H1 (cell line): ENCODE measurements at regions not wholly inside any gene's neighbourhood (a gene's known extent, or its start where the extent isn't known, plus 50 kb on each side); places are given as distances from the start of the nearest gene placed in this dataset.

Source experiments
- ATF3 ChIP-seq: IDR thresholded peaks from 2 replicates; pipeline ENCODE4 v1.6.1; 2011; ENCODE audit warnings: low read depth, mild to moderate bottlenecking, low read length; ENCODE audit not compliant: insufficient read depth
- BACH1 ChIP-seq: IDR thresholded peaks from 2 replicates; pipeline ENCODE4 v1.6.1; 2012; ENCODE audit warnings: low read length, improper control_type of control experiment
- BRCA1 ChIP-seq: IDR thresholded peaks from 2 replicates; pipeline ENCODE4 v1.6.1; 2012; ENCODE audit warnings: low read depth, low read length, improper control_type of control experiment
- CBX8 ChIP-seq: fragments of 300-800, 300-1000 bp; sonication (generic); IDR thresholded peaks from 2 replicates; pipeline ENCODE4 v1.7.1; 2016; ENCODE audit warnings: low read depth, low read length, borderline replicate concordance
- EZH2 ChIP-seq: fragments of 200-600 bp; sonication (generic); IDR thresholded peaks from 2 replicates; pipeline ENCODE4 v1.7.1; 2012; ENCODE audit warnings: low read depth, mild to moderate bottlenecking, moderate library complexity, low read length, inconsistent platforms; ENCODE audit not compliant: severe bottlenecking
- GABPA ChIP-seq: IDR thresholded peaks from 2 replicates; pipeline ENCODE4 v1.6.1; 2011; ENCODE audit warnings: mild to moderate bottlenecking, low read length, moderate library complexity, borderline replicate concordance; ENCODE audit not compliant: insufficient read depth
- KDM5A ChIP-seq: fragments of 200-600 bp; IDR thresholded peaks from 2 replicates; pipeline ENCODE4 v1.7.1; 2012; ENCODE audit warnings: mild to moderate bottlenecking, low read length, inconsistent platforms, mixed read lengths
- RAD21 ChIP-seq, 2 experiments: IDR thresholded peaks in 1 of 2; conservative IDR thresholded peaks in 1 of 2; 2 replicates each; pipeline ENCODE4 v1.6.1; 2011; ENCODE audit warnings: low read depth in 2 of 2, low read length in 2 of 2, improper control_type of control experiment in 1 of 2, inconsistent platforms in 1 of 2, mild to moderate bottlenecking in 1 of 2, moderate library complexity in 1 of 2
- SP4 ChIP-seq: IDR thresholded peaks from 2 replicates; pipeline ENCODE4 v1.6.1; 2012; ENCODE audit warnings: low read length, inconsistent platforms
- TF ChIP-seq, protein P1 (sequence below): fragments of 300-600 bp; sonication (generic); IDR thresholded peaks from 2 replicates; pipeline ENCODE4 v1.7.1; 2012; ENCODE audit warnings: low read length, moderate library complexity, mild to moderate bottlenecking, inconsistent platforms; ENCODE audit not compliant: insufficient replicate concordance

- TF ChIP-seq, protein P1, sequence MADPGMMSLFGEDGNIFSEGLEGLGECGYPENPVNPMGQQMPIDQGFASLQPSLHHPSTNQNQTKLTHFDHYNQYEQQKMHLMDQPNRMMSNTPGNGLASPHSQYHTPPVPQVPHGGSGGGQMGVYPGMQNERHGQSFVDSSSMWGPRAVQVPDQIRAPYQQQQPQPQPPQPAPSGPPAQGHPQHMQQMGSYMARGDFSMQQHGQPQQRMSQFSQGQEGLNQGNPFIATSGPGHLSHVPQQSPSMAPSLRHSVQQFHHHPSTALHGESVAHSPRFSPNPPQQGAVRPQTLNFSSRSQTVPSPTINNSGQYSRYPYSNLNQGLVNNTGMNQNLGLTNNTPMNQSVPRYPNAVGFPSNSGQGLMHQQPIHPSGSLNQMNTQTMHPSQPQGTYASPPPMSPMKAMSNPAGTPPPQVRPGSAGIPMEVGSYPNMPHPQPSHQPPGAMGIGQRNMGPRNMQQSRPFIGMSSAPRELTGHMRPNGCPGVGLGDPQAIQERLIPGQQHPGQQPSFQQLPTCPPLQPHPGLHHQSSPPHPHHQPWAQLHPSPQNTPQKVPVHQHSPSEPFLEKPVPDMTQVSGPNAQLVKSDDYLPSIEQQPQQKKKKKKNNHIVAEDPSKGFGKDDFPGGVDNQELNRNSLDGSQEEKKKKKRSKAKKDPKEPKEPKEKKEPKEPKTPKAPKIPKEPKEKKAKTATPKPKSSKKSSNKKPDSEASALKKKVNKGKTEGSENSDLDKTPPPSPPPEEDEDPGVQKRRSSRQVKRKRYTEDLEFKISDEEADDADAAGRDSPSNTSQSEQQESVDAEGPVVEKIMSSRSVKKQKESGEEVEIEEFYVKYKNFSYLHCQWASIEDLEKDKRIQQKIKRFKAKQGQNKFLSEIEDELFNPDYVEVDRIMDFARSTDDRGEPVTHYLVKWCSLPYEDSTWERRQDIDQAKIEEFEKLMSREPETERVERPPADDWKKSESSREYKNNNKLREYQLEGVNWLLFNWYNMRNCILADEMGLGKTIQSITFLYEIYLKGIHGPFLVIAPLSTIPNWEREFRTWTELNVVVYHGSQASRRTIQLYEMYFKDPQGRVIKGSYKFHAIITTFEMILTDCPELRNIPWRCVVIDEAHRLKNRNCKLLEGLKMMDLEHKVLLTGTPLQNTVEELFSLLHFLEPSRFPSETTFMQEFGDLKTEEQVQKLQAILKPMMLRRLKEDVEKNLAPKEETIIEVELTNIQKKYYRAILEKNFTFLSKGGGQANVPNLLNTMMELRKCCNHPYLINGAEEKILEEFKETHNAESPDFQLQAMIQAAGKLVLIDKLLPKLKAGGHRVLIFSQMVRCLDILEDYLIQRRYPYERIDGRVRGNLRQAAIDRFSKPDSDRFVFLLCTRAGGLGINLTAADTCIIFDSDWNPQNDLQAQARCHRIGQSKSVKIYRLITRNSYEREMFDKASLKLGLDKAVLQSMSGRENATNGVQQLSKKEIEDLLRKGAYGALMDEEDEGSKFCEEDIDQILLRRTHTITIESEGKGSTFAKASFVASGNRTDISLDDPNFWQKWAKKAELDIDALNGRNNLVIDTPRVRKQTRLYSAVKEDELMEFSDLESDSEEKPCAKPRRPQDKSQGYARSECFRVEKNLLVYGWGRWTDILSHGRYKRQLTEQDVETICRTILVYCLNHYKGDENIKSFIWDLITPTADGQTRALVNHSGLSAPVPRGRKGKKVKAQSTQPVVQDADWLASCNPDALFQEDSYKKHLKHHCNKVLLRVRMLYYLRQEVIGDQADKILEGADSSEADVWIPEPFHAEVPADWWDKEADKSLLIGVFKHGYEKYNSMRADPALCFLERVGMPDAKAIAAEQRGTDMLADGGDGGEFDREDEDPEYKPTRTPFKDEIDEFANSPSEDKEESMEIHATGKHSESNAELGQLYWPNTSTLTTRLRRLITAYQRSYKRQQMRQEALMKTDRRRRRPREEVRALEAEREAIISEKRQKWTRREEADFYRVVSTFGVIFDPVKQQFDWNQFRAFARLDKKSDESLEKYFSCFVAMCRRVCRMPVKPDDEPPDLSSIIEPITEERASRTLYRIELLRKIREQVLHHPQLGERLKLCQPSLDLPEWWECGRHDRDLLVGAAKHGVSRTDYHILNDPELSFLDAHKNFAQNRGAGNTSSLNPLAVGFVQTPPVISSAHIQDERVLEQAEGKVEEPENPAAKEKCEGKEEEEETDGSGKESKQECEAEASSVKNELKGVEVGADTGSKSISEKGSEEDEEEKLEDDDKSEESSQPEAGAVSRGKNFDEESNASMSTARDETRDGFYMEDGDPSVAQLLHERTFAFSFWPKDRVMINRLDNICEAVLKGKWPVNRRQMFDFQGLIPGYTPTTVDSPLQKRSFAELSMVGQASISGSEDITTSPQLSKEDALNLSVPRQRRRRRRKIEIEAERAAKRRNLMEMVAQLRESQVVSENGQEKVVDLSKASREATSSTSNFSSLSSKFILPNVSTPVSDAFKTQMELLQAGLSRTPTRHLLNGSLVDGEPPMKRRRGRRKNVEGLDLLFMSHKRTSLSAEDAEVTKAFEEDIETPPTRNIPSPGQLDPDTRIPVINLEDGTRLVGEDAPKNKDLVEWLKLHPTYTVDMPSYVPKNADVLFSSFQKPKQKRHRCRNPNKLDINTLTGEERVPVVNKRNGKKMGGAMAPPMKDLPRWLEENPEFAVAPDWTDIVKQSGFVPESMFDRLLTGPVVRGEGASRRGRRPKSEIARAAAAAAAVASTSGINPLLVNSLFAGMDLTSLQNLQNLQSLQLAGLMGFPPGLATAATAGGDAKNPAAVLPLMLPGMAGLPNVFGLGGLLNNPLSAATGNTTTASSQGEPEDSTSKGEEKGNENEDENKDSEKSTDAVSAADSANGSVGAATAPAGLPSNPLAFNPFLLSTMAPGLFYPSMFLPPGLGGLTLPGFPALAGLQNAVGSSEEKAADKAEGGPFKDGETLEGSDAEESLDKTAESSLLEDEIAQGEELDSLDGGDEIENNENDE: no peak
- TF ChIP-seq KDM5A: no peak
- TF ChIP-seq RAD21 (IDR thresholded peaks at IDR 0.05 in 1 of 2, conservative IDR thresholded peaks at IDR 0.05 in 1 of 2; ENCODE audit: low read depth in 2 of 2, low read length in 2 of 2): no peak
- TF ChIP-seq ATF3: no peak
- no peak for TF ChIP-seq SP4
- no peak for TF ChIP-seq BACH1
- no peak for TF ChIP-seq EZH2
- no peak for TF ChIP-seq GABPA
- TF ChIP-seq BRCA1: no peak
- TF ChIP-seq CBX8: no peak
Observed at GRCh38 chr14:66165337-66165736, 320.8 kb upstream of the CCDC196 start (continued).
